ENCODE measurements at regions not wholly inside any gene's neighbourhood (a gene's known extent, or its start where the extent isn't known, plus 50 kb on each side); places are given as distances from the start of the nearest gene placed in this dataset.

GRCh38 chr1:243996223-243996622 is 54.9 kb upstream of the ZBTB18 start:
- no peak for DNase-seq (ENCODE audit: extremely low spot score)
- CTCF ChIA-PET: no interaction called here
- POLR2A ChIA-PET: no interaction called here
- TF ChIP-seq BHLHE40 (IDR thresholded peaks at IDR 0.05; ENCODE audit: borderline replicate concordance) (no peak), TARDBP (IDR thresholded peaks at IDR 0.05) (no peak), HDGF (IDR thresholded peaks at IDR 0.05; ENCODE audit: borderline replicate concordance) (no peak), SUZ12 (IDR thresholded peaks at IDR 0.05) (no peak), FOXA1 (IDR thresholded peaks at IDR 0.05) (no peak), FOXM1 (IDR thresholded peaks at IDR 0.05; ENCODE audit: borderline replicate concordance) (no peak), PKNOX1 (IDR thresholded peaks at IDR 0.05) (no peak), FOXK2 (IDR thresholded peaks at IDR 0.05) (no peak), SP1 (IDR thresholded peaks at IDR 0.05) (no peak), CTBP1 (IDR thresholded peaks at IDR 0.05; ENCODE audit: borderline replicate concordance) (no peak), L3MBTL2 (conservative IDR thresholded peaks at IDR 0.05) (no peak), ARNT (IDR thresholded peaks at IDR 0.05) (no peak), ELF4 (IDR thresholded peaks at IDR 0.05) (no peak)

GRCh38 chr1:243991650-243992049 is 59.4 kb upstream of the ZBTB18 start:
- no peak for TF ChIP-seq HDGF (IDR thresholded peaks at IDR 0.05; ENCODE audit: borderline replicate concordance)
- TF ChIP-seq BHLHE40 (IDR thresholded peaks at IDR 0.05; ENCODE audit: borderline replicate concordance): no peak
- TF ChIP-seq CTBP1 (IDR thresholded peaks at IDR 0.05; ENCODE audit: borderline replicate concordance): no peak
- CTCF ChIA-PET: no interaction called here
- DNase-seq (ENCODE audit: extremely low spot score): no peak
- POLR2A ChIA-PET: no interaction called here

- TF ChIP-seq ZNF384 (IDR thresholded peaks at IDR 0.05) (no peak), NFRKB (IDR thresholded peaks at IDR 0.05) (no peak), LEF1 (IDR thresholded peaks at IDR 0.05; ENCODE audit: borderline replicate concordance) (no peak), SP1 (IDR thresholded peaks at IDR 0.05) (no peak), SUZ12 (IDR thresholded peaks at IDR 0.05) (no peak), TARDBP (IDR thresholded peaks at IDR 0.05) (no peak), FOXK2 (IDR thresholded peaks at IDR 0.05) (no peak), FOXM1 (IDR thresholded peaks at IDR 0.05; ENCODE audit: borderline replicate concordance) (no peak), PKNOX1 (IDR thresholded peaks at IDR 0.05) (no peak), ARNT (IDR thresholded peaks at IDR 0.05) (no peak), HDGF (IDR thresholded peaks at IDR 0.05; ENCODE audit: borderline replicate concordance) (no peak), ELF4 (IDR thresholded peaks at IDR 0.05) (no peak), CTBP1 (IDR thresholded peaks at IDR 0.05; ENCODE audit: borderline replicate concordance) (no peak)
- ChIA-PET CTCF (no interaction called here), POLR2A (no interaction called here)
- DNase-seq (ENCODE audit: extremely low spot score): no peak
Observed at GRCh38 chr1:243984788-243985187, 66.3 kb upstream of the ZBTB18 start.

- POLR2A ChIA-PET: no interaction called here
- DNase-seq (ENCODE audit: extremely low spot score): no peak
- TF ChIP-seq ELF4 (IDR thresholded peaks at IDR 0.05) (no peak), ZNF384 (IDR thresholded peaks at IDR 0.05) (no peak), BHLHE40 (IDR thresholded peaks at IDR 0.05; ENCODE audit: borderline replicate concordance) (no peak), TARDBP (IDR thresholded peaks at IDR 0.05) (no peak), SP1 (IDR thresholded peaks at IDR 0.05) (no peak), LEF1 (IDR thresholded peaks at IDR 0.05; ENCODE audit: borderline replicate concordance) (no peak), NFRKB (IDR thresholded peaks at IDR 0.05) (no peak), HDGF (IDR thresholded peaks at IDR 0.05; ENCODE audit: borderline replicate concordance) (no peak), FOXA1 (IDR thresholded peaks at IDR 0.05) (no peak), SUZ12 (IDR thresholded peaks at IDR 0.05) (no peak), L3MBTL2 (conservative IDR thresholded peaks at IDR 0.05) (no peak), ARNT (IDR thresholded peaks at IDR 0.05) (no peak), CTBP1 (IDR thresholded peaks at IDR 0.05; ENCODE audit: borderline replicate concordance) (no peak), PKNOX1 (IDR thresholded peaks at IDR 0.05) (no peak), FOXM1 (IDR thresholded peaks at IDR 0.05; ENCODE audit: borderline replicate concordance) (no peak), FOXK2 (IDR thresholded peaks at IDR 0.05) (no peak)
- CTCF ChIA-PET: no interaction called here
Observed at GRCh38 chr1:243982447-243983018, 68.5 kb upstream of the ZBTB18 start.

GRCh38 chr1:243980471-243980870 is 70.6 kb upstream of the ZBTB18 start:
- CTCF ChIA-PET: no interaction called here
- DNase-seq (ENCODE audit: extremely low spot score): no peak
- TF ChIP-seq L3MBTL2 (conservative IDR thresholded peaks at IDR 0.05) (no peak), ARNT (IDR thresholded peaks at IDR 0.05) (no peak), LEF1 (IDR thresholded peaks at IDR 0.05; ENCODE audit: borderline replicate concordance) (no peak), BHLHE40 (IDR thresholded peaks at IDR 0.05; ENCODE audit: borderline replicate concordance) (no peak), ZNF384 (IDR thresholded peaks at IDR 0.05) (no peak), CTBP1 (IDR thresholded peaks at IDR 0.05; ENCODE audit: borderline replicate concordance) (no peak), ELF4 (IDR thresholded peaks at IDR 0.05) (no peak), FOXM1 (IDR thresholded peaks at IDR 0.05; ENCODE audit: borderline replicate concordance) (no peak), HDGF (IDR thresholded peaks at IDR 0.05; ENCODE audit: borderline replicate concordance) (no peak), NFRKB (IDR thresholded peaks at IDR 0.05) (no peak), SUZ12 (IDR thresholded peaks at IDR 0.05) (no peak), FOXA1 (IDR thresholded peaks at IDR 0.05) (no peak), FOXK2 (IDR thresholded peaks at IDR 0.05) (no peak), PKNOX1 (IDR thresholded peaks at IDR 0.05) (no peak), TARDBP (IDR thresholded peaks at IDR 0.05) (no peak), SP1 (IDR thresholded peaks at IDR 0.05) (no peak)
- POLR2A ChIA-PET: no interaction called here

All from HEK293T (cell line).